Aorta (tissue), 5 donors: ENCODE measurements at regions not wholly inside any gene's neighbourhood (a gene's known extent, or its start where the extent isn't known, plus 50 kb on each side); places are given as distances from the start of the nearest gene placed in this dataset.

ENCODE experiments used
- ATAC-seq: fragments of 200-7000 bp; cut with Tn5 transposase; one replicate; pipeline ENCODE4 v1.9.1; 2022; ENCODE audit warnings: moderate library complexity; ENCODE audit not compliant: low FRiP score
- DNase-seq, 2 donors: peaks; one replicate each; pipeline ENCODE4 v3.0.0-alpha.2; 2020
- H3K27ac ChIP-seq, 2 donors: one replicate each; pipeline ENCODE4 v1.5.1; 2013; ENCODE audit warnings: low read length in 2 of 2, mild to moderate bottlenecking in 2 of 2, moderate library complexity in 2 of 2, control low read depth in 1 of 2, inconsistent platforms in 1 of 2, low read depth in 1 of 2
- H3K27me3 ChIP-seq, 2 donors: one replicate each; pipeline ENCODE4 v1.6.1; 2013; ENCODE audit warnings: control low read depth in 1 of 2, low read length in 1 of 2, mild to moderate bottlenecking in 1 of 2, moderate library complexity in 1 of 2; ENCODE audit not compliant: insufficient read depth in 2 of 2, control insufficient read depth in 1 of 2
- H3K36me3 ChIP-seq, 2 donors: one replicate each; pipeline ENCODE4 v1.6.1; 2013; ENCODE audit warnings: control low read depth in 1 of 2, low read length in 1 of 2, mild to moderate bottlenecking in 1 of 2; ENCODE audit not compliant: insufficient read depth in 2 of 2, control insufficient read depth in 1 of 2
- H3K4me1 ChIP-seq, 2 donors: one replicate each; pipeline ENCODE4 v1.6.1; 2013; ENCODE audit warnings: low read length in 2 of 2, control low read depth in 1 of 2, mild to moderate bottlenecking in 1 of 2, moderate library complexity in 1 of 2; ENCODE audit not compliant: insufficient read depth in 2 of 2, control insufficient read depth in 1 of 2
- H3K4me3 ChIP-seq, 2 donors: one replicate each; pipeline ENCODE4 v1.5.1; 2013; ENCODE audit warnings: low read length in 2 of 2, control low read depth in 1 of 2, mild to moderate bottlenecking in 1 of 2
- H3K9me3 ChIP-seq: one replicate; pipeline ENCODE4 v1.6.1; 2013; ENCODE audit warnings: mild to moderate bottlenecking, low read length; ENCODE audit not compliant: control insufficient read depth
- WGBS, 2 donors: extraction: QIAGEN DNeasy Blood & Tissue Kit; methylation state at CpG; one replicate each; pipeline ENCODE4 v1.1.7; 2013; 5-methylcytosine and 5-hydroxymethylcytosine counted together
- intact Hi-C, 2 donors: fragments of 100-400 bp; cut with DNase I; formaldehyde crosslinking; loops; one replicate each; pipeline versions ENCODE4 v1.14.2 to v1.15.0; 2022
- donor health status: healthy with polysubstance abuse.
- donor health status: Bipolar disorder and iron deficiency.
- donor health status: DM: no; HTN: no; CAD: no.
- donor health status: DM: no; HTN: no; CAD: no.
- donor health status: DM: yes; HTN: yes; CAD: no.

GRCh38 chr3:13170317-13170716 lies 97.1 kb upstream of the IQSEC1 start:
- no peak for ATAC-seq
- Histone ChIP-seq H3K36me3 (no peaks in the 10 kb centered on the region), H3K4me1 (no peaks in the 10 kb centered on the region), H3K9me3 (no peaks in the 10 kb centered on the region), H3K27me3 (no peaks in the 10 kb centered on the region), H3K27ac (no peak overlapping the region), H3K4me3 (no peak overlapping the region)
- 80 to 82% methylated on average over 7 of the region's 7 CpGs for WGBS, 2 donors
- DNase-seq, result no peak
- intact Hi-C loops, result no loop called here

DNA sequence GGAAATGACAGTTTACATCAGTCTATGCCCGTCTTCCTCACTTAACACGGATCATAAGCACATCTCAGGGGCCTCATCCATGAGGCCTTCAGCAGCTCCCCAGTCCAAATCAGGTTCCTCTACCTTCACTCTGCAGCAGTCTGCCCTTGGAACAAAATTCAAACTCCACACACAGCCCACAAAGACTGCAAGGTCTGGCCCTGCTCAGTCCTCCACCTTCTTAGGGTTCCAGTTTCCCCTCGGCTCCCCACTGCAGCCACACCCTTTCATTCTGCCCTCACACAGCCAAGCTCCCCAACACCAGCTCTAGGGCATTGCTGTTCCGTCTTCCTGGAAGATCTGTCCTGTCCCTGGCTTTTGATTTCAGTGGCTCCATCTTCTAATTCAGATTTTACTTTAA lies 95.2 kb upstream of the IQSEC1 start:
- H3K4me1 ChIP-seq, result no peaks in the 10 kb centered on the region
- ATAC-seq (no peak), DNase-seq (no peak)
- 80 to 87% methylated on average over 4 of the region's 4 CpGs for WGBS, 2 donors
- intact Hi-C loops, result no loop called here
- no peak overlapping the region for H3K4me3 ChIP-seq
- H3K36me3 ChIP-seq, result no peaks in the 10 kb centered on the region
- no peak overlapping the region for H3K27ac ChIP-seq
- H3K27me3 ChIP-seq, result no peaks in the 10 kb centered on the region
- no peaks in the 10 kb centered on the region for H3K9me3 ChIP-seq

- Histone ChIP-seq H3K4me3 (no peak overlapping the region), H3K36me3 (no peaks in the 10 kb centered on the region), H3K27me3 (no peaks in the 10 kb centered on the region), H3K4me1 (no peaks in the 10 kb centered on the region), H3K9me3 (no peaks in the 10 kb centered on the region), H3K27ac (no peak overlapping the region)
- ATAC-seq (no peak), DNase-seq (no peak)
- intact Hi-C loops, result no loop called here
- 81 to 84% methylated on average over 2 of the region's 2 CpGs for WGBS, 2 donors
Measured at GRCh38 chr3:13167829-13168228, 94.6 kb upstream of the IQSEC1 start.

DNA sequence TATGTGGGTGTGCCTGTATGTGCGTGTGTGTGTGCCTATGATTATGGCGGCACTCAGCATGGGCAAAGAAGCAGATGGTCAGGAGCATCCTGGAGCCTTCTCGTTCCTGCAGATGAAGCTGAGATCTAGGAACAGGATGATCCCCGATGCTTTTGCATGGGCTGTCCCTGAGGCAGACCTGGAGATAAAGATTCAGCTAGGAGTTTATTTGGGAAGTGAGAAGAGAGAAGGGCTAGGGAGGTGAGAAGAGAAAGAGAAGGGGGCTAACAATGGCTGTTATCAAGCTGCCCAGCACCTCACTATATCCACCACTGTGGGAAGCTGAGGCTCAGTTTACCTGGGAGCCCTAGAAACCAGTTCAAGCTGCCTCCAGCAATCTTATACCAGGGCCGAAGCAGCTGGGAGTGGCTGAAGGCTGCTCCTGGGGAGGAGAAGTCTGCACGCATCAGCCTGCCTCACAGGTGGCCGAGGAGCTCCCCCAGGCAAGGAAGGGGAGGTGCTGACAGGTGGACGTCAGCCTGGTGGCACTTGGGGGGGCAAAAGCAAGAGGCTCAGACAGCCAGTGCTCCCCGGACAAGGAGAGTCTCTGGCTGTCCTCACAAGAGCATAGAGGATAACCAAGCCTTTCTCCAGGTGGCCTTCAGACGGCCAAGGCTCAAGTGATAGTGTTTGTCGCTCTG lies 94.0 kb upstream of the IQSEC1 start:
- DNase-seq (peak in 1 of 2 donors; percentile 55), ATAC-seq (no peak)
- Histone ChIP-seq H3K9me3 (no peaks in the 10 kb centered on the region), H3K27ac (no peak overlapping the region), H3K27me3 (no peaks in the 10 kb centered on the region), H3K4me1 (no peaks in the 10 kb centered on the region), H3K4me3 (no peak overlapping the region), H3K36me3 (no peaks in the 10 kb centered on the region)
- intact Hi-C loops, result no loop called here
- WGBS, 2 donors, result 82 to 83% methylated on average over 11 of the region's 11 CpGs

- DNase-seq (peak in 1 of 2 donors; percentile 44), ATAC-seq (no peak)
- 80 to 83% methylated on average over 13 of the region's 13 CpGs for WGBS, 2 donors
- no peaks in the 10 kb centered on the region for H3K36me3 ChIP-seq
- intact Hi-C loops, result no loop called here
- H3K4me1 ChIP-seq, result no peaks in the 10 kb centered on the region
- no peak overlapping the region for H3K4me3 ChIP-seq
- H3K27ac ChIP-seq, result no peak overlapping the region
- H3K9me3 ChIP-seq, result no peaks in the 10 kb centered on the region
- H3K27me3 ChIP-seq, result no peaks in the 10 kb centered on the region
Measured at GRCh38 chr3:13166243-13167063, 93.2 kb upstream of the IQSEC1 start.

DNA sequence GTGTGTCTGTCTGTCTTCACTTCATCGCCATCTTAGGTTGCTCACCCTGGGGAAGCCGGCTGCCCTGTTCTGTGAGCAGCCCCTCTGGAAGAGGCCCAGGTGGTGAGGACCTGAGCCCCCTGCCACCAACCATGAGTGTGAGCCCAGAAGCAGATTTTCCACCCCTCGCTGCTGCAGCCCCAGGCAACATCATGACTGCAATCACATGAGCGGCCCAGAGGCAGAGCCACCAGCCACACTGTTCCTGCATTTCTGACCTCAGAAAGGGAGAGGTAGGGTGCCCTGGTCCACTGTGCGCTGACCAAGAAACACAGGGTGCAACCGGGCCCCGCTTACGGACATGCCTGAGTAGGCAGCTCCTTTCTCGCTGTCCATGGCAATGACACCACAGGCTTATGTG lies 92.3 kb upstream of the IQSEC1 start:
- H3K4me3 ChIP-seq, result no peak overlapping the region
- DNase-seq, result no peak
- intact Hi-C loops, result no loop called here

DNA sequence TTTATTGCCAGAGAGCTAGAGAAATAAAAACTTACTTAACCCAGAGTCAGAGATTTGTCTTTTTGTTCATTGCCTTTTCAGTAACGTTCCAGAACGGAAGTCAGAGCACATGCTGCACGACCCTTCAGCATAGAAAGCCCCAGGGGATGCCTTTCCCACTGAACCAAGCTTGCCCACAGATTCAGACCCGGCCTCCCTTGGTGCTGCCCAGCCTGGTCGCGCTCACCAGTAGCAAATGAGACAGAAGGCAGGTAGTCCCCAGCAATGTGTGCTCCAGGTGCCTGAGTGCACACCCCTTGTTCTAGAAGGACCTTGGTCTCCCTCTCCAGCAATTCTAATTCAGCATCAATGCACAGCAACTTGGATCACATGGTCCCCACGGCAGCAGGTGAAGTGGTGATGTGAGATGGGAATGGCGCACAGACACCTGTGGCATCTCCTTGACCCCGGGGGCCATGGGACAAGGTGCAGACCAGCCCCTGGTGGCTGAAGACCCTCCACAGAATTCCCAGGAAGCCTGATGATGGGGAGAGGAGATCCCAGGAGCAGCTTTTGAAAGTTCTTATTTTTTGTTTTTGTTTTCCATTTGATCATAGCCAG lies 91.8 kb upstream of the IQSEC1 start:
- H3K9me3 ChIP-seq, result no peaks in the 10 kb centered on the region
- intact Hi-C loops, result no loop called here
- WGBS, 2 donors, result 54 to 59% methylated on average over 9 of the region's 9 CpGs
- peak in 1 of 2 donors; percentile 36 for DNase-seq
- H3K4me1 ChIP-seq, result no peaks in the 10 kb centered on the region
- no peaks in the 10 kb centered on the region for H3K36me3 ChIP-seq
- no peak overlapping the region for H3K4me3 ChIP-seq
- no peaks in the 10 kb centered on the region for H3K27me3 ChIP-seq
- H3K27ac ChIP-seq, result no peak overlapping the region
- ATAC-seq, result no peak

More for the DNA sequence above, 92.3 kb upstream of the IQSEC1 start:
- Histone ChIP-seq H3K27me3 (no peaks in the 10 kb centered on the region), H3K27ac (no peak overlapping the region), H3K9me3 (no peaks in the 10 kb centered on the region), H3K4me1 (no peaks in the 10 kb centered on the region), H3K36me3 (no peaks in the 10 kb centered on the region)
- no peak for ATAC-seq
- WGBS, 2 donors, result 88 to 94% methylated on average over 9 of the region's 9 CpGs

DNA sequence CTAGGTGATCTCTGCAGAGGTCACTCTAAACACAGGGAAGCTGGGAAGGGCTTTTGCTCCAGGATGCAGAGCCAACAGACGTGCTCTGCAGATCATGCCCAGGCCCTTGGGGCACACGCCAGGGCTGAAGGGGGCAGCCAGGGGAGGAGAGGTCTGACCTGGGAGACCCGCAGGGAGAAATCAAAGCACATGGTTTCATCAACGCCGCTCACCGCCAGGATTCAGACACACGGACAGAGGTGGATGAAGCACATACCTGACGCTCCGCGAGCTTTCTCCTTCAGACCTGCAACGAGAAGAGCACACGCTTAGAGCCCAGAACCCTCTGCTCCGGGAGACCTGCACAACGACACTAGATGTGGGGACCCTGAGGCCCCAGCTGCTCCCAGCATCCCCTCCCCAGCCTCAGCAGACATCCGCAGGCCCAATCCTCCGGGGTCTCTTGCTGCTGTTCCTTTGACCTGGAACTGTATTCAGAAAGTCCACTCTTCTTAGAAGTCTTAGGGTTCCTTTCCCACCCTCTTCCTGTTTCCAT lies 90.7 kb upstream of the IQSEC1 start:
- Histone ChIP-seq H3K27me3 (no peaks in the 10 kb centered on the region), H3K4me1 (no peaks in the 10 kb centered on the region), H3K4me3 (no peak overlapping the region), H3K27ac (no peak overlapping the region), H3K36me3 (no peaks in the 10 kb centered on the region), H3K9me3 (no peaks in the 10 kb centered on the region)
- ATAC-seq (no peak), DNase-seq (peak in 1 of 2 donors; percentile 59)
- intact Hi-C loops, result no loop called here
- WGBS, 2 donors, result 90 to 91% methylated on average over 16 of the region's 16 CpGs
